ENCODE measurements at regions not wholly inside any gene's neighbourhood (a gene's known extent, or its start where the extent isn't known, plus 50 kb on each side); places are given as distances from the start of the nearest gene placed in this dataset.

DNA sequence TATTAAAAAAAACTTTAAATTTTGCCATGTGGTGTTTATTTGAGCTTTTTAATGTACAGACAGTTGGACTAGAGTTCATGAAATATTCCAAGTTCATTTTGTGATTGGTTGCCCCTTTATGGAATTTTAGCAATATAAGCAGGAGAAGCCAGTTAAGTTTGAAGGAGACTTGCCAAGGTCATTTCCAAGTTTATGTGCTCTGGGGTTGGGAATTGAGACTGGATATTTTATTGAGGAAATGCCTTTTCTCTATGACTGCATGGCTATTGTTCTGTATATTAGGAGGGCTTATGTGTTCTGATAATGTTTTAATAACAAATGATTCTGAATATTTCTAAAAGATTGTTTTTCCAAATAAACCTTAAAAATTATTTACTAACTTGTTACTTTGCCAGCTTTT, 67.0 kb upstream of the TCF4 start (continued):
- TF ChIP-seq, protein P1, sequence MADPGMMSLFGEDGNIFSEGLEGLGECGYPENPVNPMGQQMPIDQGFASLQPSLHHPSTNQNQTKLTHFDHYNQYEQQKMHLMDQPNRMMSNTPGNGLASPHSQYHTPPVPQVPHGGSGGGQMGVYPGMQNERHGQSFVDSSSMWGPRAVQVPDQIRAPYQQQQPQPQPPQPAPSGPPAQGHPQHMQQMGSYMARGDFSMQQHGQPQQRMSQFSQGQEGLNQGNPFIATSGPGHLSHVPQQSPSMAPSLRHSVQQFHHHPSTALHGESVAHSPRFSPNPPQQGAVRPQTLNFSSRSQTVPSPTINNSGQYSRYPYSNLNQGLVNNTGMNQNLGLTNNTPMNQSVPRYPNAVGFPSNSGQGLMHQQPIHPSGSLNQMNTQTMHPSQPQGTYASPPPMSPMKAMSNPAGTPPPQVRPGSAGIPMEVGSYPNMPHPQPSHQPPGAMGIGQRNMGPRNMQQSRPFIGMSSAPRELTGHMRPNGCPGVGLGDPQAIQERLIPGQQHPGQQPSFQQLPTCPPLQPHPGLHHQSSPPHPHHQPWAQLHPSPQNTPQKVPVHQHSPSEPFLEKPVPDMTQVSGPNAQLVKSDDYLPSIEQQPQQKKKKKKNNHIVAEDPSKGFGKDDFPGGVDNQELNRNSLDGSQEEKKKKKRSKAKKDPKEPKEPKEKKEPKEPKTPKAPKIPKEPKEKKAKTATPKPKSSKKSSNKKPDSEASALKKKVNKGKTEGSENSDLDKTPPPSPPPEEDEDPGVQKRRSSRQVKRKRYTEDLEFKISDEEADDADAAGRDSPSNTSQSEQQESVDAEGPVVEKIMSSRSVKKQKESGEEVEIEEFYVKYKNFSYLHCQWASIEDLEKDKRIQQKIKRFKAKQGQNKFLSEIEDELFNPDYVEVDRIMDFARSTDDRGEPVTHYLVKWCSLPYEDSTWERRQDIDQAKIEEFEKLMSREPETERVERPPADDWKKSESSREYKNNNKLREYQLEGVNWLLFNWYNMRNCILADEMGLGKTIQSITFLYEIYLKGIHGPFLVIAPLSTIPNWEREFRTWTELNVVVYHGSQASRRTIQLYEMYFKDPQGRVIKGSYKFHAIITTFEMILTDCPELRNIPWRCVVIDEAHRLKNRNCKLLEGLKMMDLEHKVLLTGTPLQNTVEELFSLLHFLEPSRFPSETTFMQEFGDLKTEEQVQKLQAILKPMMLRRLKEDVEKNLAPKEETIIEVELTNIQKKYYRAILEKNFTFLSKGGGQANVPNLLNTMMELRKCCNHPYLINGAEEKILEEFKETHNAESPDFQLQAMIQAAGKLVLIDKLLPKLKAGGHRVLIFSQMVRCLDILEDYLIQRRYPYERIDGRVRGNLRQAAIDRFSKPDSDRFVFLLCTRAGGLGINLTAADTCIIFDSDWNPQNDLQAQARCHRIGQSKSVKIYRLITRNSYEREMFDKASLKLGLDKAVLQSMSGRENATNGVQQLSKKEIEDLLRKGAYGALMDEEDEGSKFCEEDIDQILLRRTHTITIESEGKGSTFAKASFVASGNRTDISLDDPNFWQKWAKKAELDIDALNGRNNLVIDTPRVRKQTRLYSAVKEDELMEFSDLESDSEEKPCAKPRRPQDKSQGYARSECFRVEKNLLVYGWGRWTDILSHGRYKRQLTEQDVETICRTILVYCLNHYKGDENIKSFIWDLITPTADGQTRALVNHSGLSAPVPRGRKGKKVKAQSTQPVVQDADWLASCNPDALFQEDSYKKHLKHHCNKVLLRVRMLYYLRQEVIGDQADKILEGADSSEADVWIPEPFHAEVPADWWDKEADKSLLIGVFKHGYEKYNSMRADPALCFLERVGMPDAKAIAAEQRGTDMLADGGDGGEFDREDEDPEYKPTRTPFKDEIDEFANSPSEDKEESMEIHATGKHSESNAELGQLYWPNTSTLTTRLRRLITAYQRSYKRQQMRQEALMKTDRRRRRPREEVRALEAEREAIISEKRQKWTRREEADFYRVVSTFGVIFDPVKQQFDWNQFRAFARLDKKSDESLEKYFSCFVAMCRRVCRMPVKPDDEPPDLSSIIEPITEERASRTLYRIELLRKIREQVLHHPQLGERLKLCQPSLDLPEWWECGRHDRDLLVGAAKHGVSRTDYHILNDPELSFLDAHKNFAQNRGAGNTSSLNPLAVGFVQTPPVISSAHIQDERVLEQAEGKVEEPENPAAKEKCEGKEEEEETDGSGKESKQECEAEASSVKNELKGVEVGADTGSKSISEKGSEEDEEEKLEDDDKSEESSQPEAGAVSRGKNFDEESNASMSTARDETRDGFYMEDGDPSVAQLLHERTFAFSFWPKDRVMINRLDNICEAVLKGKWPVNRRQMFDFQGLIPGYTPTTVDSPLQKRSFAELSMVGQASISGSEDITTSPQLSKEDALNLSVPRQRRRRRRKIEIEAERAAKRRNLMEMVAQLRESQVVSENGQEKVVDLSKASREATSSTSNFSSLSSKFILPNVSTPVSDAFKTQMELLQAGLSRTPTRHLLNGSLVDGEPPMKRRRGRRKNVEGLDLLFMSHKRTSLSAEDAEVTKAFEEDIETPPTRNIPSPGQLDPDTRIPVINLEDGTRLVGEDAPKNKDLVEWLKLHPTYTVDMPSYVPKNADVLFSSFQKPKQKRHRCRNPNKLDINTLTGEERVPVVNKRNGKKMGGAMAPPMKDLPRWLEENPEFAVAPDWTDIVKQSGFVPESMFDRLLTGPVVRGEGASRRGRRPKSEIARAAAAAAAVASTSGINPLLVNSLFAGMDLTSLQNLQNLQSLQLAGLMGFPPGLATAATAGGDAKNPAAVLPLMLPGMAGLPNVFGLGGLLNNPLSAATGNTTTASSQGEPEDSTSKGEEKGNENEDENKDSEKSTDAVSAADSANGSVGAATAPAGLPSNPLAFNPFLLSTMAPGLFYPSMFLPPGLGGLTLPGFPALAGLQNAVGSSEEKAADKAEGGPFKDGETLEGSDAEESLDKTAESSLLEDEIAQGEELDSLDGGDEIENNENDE (IDR thresholded peaks at IDR 0.05; ENCODE audit: insufficient replicate concordance, low read length), result no peak
- TF ChIP-seq RNF2 (IDR thresholded peaks at IDR 0.05; ENCODE audit: borderline replicate concordance, low read depth, low read length, missing control alignments, poor library complexity, severe bottlenecking), result no peak
- TF ChIP-seq SIRT6 (IDR thresholded peaks at IDR 0.05; ENCODE audit: low read length), result no peak
- TF ChIP-seq POU5F1 (IDR thresholded peaks at IDR 0.05; ENCODE audit: low read depth, low read length), result no peak
- TF ChIP-seq, protein P2, sequence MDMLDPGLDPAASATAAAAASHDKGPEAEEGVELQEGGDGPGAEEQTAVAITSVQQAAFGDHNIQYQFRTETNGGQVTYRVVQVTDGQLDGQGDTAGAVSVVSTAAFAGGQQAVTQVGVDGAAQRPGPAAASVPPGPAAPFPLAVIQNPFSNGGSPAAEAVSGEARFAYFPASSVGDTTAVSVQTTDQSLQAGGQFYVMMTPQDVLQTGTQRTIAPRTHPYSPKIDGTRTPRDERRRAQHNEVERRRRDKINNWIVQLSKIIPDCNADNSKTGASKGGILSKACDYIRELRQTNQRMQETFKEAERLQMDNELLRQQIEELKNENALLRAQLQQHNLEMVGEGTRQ (IDR thresholded peaks at IDR 0.05; ENCODE audit: low read length), result no peak
- no peak for TF ChIP-seq HDAC6 (IDR thresholded peaks at IDR 0.05; ENCODE audit: low read depth, low read length)
- TF ChIP-seq TAF1 (IDR thresholded peaks at IDR 0.05; ENCODE audit: low read depth, low read length), result no peak
- TF ChIP-seq KDM1A (IDR thresholded peaks at IDR 0.05; ENCODE audit: borderline replicate concordance, low read length), result no peak
- no peak for TF ChIP-seq KDM4A (IDR thresholded peaks at IDR 0.05; ENCODE audit: low read depth, low read length, severe bottlenecking)
- no peak for TF ChIP-seq SP1 (IDR thresholded peaks at IDR 0.05; ENCODE audit: low read depth, low read length)
- no peak for TF ChIP-seq TCF12 (IDR thresholded peaks at IDR 0.05; ENCODE audit: low read depth, low read length)

All from H1 (cell line).